Left lung (tissue), 4 donors: ENCODE measurements at regions not wholly inside any gene's neighbourhood (a gene's known extent, or its start where the extent isn't known, plus 50 kb on each side); places are given as distances from the start of the nearest gene placed in this dataset.

ENCODE experiments used
- ATAC-seq: fragments of 200-7000 bp; cut with Tn5 transposase; one replicate; pipeline ENCODE4 v1.9.1; 2020; ENCODE audit warnings: moderate library complexity
- DNase-seq, 4 donors: peaks; one replicate each; pipeline ENCODE4 v3.0.0-alpha.2; 2013 to 2020
- H3K27ac ChIP-seq, 2 donors: fragments of 200-600 bp; sonication (generic) in 1 of 2; one replicate each; pipeline versions ENCODE4 v1.5.0 to v1.8.0; 2020 to 2021
- H3K27me3 ChIP-seq, 2 donors: fragments of 200-600 bp; sonication (generic) in 1 of 2; one replicate each; pipeline versions ENCODE4 v1.5.0 to v1.8.0; 2020 to 2021
- H3K36me3 ChIP-seq, 2 donors: fragments of 200-600 bp; sonication (generic) in 1 of 2; one replicate each; pipeline versions ENCODE4 v1.5.0 to v1.8.0; 2020 to 2021
- H3K4me1 ChIP-seq, 2 donors: fragments of 200-600 bp; one replicate each; pipeline ENCODE4 v1.8.0; 2021
- H3K4me3 ChIP-seq, 2 donors: fragments of 200-600 bp; sonication (generic) in 1 of 2; one replicate each; pipeline versions ENCODE4 v1.5.0 to v1.8.0; 2020 to 2021; ENCODE audit warnings: mild to moderate bottlenecking in 1 of 2
- H3K9me3 ChIP-seq, 2 donors: fragments of 200-600 bp; sonication (generic) in 1 of 2; one replicate each; pipeline versions ENCODE4 v1.5.0 to v1.8.0; 2020 to 2021
- intact Hi-C, 2 donors: fragments of 100-400 bp; cut with DNase I; formaldehyde crosslinking; loops; one replicate each; pipeline versions ENCODE4 v1.11.2 to v1.14.2; 2022
- TF ChIP-seq, protein P1 (sequence below), 2 donors: fragments of 200-600 bp; sonication (generic) in 1 of 2; IDR thresholded peaks; one replicate each; pipeline versions ENCODE4 v1.5.0 to v1.8.0; 2021; ENCODE audit warnings: antibody characterized with exemption in 2 of 2
- donor health status: DM: no; HTN: yes; CAD: no.
- donor health status: DM: no; HTN: no; CAD: no.

DNA sequence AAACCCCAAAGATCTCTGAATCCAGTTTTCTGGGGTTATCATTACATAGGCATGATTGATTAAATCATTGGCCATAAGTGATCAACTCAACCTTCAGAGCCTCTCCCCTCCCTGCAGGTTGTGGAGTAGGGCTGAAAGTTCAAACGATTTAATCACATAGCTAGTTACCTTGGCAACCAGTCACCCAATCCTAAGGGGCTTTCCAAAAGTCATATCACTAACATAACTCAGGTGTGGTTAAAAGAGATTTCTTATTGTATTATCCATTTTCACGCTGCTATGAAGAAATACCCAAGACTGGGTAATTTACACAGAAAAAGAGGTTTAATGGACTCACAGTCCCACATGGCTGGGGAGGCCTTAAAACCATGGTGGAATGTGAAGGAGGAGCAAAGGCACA, 935.1 kb upstream of the SLC35B3 start:
- H3K4me3 ChIP-seq, result no peak overlapping the region
- TF ChIP-seq, protein P1, sequence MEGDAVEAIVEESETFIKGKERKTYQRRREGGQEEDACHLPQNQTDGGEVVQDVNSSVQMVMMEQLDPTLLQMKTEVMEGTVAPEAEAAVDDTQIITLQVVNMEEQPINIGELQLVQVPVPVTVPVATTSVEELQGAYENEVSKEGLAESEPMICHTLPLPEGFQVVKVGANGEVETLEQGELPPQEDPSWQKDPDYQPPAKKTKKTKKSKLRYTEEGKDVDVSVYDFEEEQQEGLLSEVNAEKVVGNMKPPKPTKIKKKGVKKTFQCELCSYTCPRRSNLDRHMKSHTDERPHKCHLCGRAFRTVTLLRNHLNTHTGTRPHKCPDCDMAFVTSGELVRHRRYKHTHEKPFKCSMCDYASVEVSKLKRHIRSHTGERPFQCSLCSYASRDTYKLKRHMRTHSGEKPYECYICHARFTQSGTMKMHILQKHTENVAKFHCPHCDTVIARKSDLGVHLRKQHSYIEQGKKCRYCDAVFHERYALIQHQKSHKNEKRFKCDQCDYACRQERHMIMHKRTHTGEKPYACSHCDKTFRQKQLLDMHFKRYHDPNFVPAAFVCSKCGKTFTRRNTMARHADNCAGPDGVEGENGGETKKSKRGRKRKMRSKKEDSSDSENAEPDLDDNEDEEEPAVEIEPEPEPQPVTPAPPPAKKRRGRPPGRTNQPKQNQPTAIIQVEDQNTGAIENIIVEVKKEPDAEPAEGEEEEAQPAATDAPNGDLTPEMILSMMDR (IDR thresholded peaks at IDR 0.05), result no peak
- no peaks in the 10 kb centered on the region for H3K9me3 ChIP-seq
- H3K27ac ChIP-seq, result no peak overlapping the region
- H3K36me3 ChIP-seq, result no peaks in the 10 kb centered on the region
- DNase-seq (no peak), ATAC-seq (no peak)
- intact Hi-C loops, result no loop called here
- H3K4me1 ChIP-seq, result no peaks in the 10 kb centered on the region
- no peaks in the 10 kb centered on the region for H3K27me3 ChIP-seq

DNA sequence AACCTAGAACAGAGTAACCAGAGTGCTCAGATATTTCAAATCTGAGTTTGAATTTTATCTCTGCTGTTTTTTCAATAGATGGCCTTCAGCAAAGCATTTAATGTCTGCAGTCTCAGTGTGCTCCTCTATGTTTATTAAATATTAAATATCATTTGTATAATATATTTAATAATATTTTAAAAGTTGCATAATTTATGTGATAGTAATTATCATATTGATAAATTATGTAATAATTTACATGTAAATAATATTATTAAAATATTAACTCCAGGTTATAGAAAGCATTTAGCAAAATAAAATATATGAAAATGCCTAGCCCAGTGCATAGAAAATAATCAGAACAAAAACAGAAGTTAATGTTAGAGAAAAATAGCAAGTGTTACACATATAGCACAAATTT, 930.0 kb upstream of the SLC35B3 start:
- intact Hi-C loops, result no loop called here

DNA sequence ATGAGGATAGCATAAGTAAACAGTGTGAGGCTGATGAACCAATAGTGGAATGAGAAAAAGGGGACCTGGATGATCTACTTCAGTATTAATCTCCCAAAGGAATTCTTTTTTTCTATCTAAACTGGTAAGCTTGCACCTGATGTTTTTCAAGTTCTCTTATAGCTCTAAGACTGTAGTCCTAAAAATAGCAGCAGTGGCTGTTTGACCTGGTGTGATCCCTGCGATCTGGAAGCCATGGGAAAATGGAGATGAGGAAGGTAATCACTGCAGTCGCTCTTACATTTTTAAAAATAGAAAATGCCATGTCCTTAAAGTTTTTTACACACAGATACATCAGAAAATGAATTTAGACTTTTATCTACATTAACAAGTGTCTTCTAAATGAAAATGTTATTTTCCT, 926.4 kb upstream of the SLC35B3 start:
- intact Hi-C loops, result no loop called here
- DNase-seq, result no peak
- TF ChIP-seq, protein P1 (IDR thresholded peaks at IDR 0.05), result no peak
- ATAC-seq, result no peak
- no peaks in the 10 kb centered on the region for H3K4me1 ChIP-seq
- H3K36me3 ChIP-seq, result no peaks in the 10 kb centered on the region
- no peak overlapping the region for H3K27ac ChIP-seq
- H3K4me3 ChIP-seq, result no peak overlapping the region
- peaks cover 0 to 10% of the 10 kb centered on the region in 2 donors for H3K9me3 ChIP-seq
- H3K27me3 ChIP-seq, result no peaks in the 10 kb centered on the region

More for the DNA sequence above, 930.0 kb upstream of the SLC35B3 start:
- TF ChIP-seq, protein P1 (IDR thresholded peaks at IDR 0.05), result no peak
- Histone ChIP-seq H3K4me1 (no peaks in the 10 kb centered on the region), H3K27ac (no peak overlapping the region), H3K27me3 (no peaks in the 10 kb centered on the region), H3K9me3 (peaks cover 0 to 6% of the 10 kb centered on the region in 2 donors), H3K36me3 (no peaks in the 10 kb centered on the region), H3K4me3 (no peak overlapping the region)
- ATAC-seq (no peak), DNase-seq (no peak)

DNA sequence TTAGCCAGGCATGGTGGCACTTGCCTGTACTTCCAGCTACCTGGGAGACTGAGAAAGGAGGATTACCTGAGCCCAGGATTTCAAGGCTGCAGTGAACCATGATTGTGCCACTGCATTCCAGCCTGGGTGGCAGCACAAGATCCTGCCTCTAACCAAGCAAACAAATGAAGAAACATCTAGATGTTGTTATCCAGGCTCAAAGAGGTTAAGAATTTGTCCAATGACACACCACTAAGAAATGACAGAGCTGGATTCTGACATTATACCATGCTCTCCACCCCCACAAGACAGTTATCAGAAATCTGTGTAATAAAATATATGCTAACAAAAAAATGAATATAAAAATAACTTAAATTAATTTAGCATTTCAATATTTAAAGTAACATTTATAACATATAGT, 925.5 kb upstream of the SLC35B3 start:
- Histone ChIP-seq H3K9me3 (peaks cover 0 to 10% of the 10 kb centered on the region in 2 donors), H3K4me1 (no peaks in the 10 kb centered on the region), H3K27ac (no peak overlapping the region), H3K4me3 (no peak overlapping the region), H3K27me3 (no peaks in the 10 kb centered on the region), H3K36me3 (no peaks in the 10 kb centered on the region)
- TF ChIP-seq, protein P1 (IDR thresholded peaks at IDR 0.05), result no peak
- ATAC-seq, result no peak
- intact Hi-C loops, result no loop called here
- DNase-seq, result no peak

DNA sequence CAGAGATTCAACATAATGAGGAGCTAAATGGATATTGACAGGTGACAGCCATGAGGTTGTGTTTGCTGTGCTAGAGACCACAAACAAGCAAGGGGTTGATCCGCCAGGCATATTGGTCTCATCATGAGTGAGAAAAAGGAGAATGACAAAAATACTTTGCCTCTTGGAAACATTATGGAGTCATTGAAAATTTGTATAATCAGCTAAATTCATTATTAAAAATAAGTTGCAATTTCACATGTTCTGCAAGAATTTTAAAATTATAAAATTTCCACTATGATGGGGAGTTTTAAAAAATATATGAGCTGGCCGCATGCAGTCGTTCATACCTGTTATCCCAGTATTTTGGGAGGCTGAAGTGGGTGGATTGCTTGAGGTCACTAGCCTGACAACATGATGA, 912.3 kb upstream of the SLC35B3 start:
- no peak overlapping the region for H3K27ac ChIP-seq
- ATAC-seq (no peak), DNase-seq (no peak)
- H3K4me3 ChIP-seq, result no peak overlapping the region
- no peaks in the 10 kb centered on the region for H3K27me3 ChIP-seq
- intact Hi-C loops, result no loop called here
- no peaks in the 10 kb centered on the region for H3K4me1 ChIP-seq
- TF ChIP-seq, protein P1 (IDR thresholded peaks at IDR 0.05), result no peak
- peaks cover 0 to 2% of the 10 kb centered on the region in 2 donors for H3K9me3 ChIP-seq
- H3K36me3 ChIP-seq, result no peaks in the 10 kb centered on the region
